Endometrium (tissue), 2 donors: ENCODE measurements at regions not wholly inside any gene's neighbourhood (a gene's known extent, or its start where the extent isn't known, plus 50 kb on each side); places are given as distances from the start of the nearest gene placed in this dataset.

ENCODE experiments used
- FAIRE-seq: peaks from 2 replicates; lab custom pipeline; 2012; peaks lifted over from hg19 to GRCh38; lab: Jason Lieb, UNC
- donor health status: control.
- donor health status: control.

DNA sequence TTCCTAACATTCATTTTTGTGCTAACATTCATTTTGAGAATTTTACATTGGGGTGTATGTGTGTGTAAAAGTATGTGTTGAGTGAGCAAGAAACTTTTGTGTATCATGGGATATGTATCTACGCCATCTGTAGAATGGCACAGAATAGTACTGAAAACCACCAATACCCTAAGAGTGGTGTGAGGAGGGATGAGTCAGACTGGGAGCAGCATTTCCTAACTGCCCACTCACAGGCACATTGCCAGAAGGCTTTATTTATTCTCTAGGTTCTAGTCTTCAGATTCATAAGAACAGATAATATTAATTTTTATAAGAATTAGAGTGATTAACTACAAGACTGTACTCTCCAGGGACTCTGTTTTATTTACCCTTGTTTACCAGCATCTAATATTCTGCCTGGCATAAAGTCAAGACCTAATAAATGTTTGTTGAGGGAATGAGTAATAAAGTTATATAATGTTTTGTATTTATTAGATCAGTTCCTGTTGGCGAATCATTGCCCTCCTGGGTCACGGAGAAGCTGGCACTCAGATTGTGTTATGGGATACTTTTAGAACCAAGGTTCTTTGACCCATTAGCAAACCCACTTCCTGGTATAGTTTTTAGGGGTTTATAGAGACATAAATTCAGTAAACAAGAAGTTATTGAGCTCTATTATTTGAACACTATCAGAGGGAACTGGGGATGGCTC lies 159.1 kb upstream of the PPP2R2B start:
- no peak for FAIRE-seq

GRCh38 chr5:147040856-147041255 lies 162.3 kb upstream of the PPP2R2B start:
- no peak for FAIRE-seq

- FAIRE-seq: no peak
Measured at GRCh38 chr5:147044572-147045273, 166.2 kb upstream of the PPP2R2B start.

- FAIRE-seq: no peak
Measured at GRCh38 chr5:147045290-147045689, 166.7 kb upstream of the PPP2R2B start.

DNA sequence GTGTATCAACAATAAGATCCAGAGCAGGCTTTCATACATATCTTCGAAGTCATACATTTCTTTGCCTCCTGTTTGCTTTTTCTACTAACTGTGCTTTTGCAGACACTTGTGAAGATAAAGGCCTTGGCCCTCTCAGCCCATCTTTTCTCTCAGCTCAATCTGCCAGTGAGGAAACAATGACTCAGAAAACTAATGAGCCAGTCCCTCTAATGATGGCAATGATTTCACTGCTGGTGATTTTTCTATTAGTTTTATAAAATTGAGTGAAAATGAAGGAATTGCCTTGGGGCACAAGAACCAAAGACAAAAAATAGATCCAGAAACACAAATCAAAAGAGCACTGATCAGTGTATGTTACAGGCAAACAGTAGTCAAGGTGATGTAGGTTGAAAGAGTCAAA lies 167.7 kb upstream of the PPP2R2B start:
- no peak for FAIRE-seq

- no peak for FAIRE-seq
Measured at GRCh38 chr5:147046894-147047293, 168.3 kb upstream of the PPP2R2B start.

DNA sequence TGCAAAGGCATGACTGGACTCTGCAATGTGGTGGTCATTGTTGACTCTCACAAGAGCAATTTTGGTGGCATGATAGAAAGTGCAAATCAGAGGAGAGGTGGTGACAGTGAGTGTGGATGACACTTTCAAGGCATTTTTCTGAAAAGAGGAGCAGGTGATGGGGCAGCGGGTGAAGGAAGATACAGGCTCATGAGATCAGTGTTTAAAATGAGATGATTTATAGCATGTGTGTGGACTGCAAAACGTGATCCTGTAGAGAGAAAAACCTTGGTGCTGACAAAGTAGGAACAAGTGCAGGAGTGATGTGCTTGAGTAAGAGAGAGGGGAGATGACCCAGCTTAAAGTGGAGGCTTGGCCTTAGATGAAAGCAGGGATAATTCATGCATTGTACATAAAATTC lies 171.2 kb upstream of the PPP2R2B start:
- no peak for FAIRE-seq

DNA sequence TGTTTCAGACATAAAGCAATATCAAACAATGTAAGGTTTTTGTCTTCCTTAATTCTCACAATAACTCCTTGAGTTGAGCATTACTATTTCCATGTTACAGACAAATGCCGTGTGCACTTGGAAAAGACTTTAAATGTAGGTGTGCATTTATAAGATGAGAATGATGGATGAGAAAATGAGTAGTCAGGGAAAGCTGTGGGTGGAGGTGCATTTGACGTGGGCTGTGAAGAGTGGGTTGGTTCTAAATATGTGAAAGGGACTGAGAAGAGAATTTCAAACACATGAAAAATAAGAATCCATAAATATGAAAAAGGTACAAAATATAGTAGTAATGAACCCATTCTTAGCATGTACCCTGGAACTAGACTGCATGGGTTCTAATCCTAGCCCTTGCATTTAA lies 171.6 kb upstream of the PPP2R2B start:
- FAIRE-seq: no peak

DNA sequence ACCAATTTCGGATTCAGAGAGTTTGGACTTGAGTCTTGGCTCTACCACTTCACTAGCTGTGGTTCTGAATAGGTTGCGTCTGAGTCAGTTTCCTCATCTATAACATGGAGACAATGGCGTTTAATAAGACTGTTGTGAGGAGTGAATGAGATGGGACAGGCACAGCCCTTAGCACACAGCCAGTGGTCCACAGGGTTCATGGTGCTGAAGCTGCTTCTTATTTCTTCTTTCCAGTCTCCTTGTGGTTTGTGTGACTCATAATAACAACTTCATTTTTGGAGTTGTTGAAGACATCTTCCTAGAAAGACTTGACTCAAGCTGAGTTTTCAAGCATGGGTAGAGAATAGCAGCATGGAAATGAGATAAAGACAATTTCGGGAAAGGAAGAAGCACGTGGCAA lies 172.6 kb upstream of the PPP2R2B start:
- no peak for FAIRE-seq

GRCh38 chr5:147052519-147052918 lies 174.0 kb upstream of the PPP2R2B start:
- FAIRE-seq: no peak

DNA sequence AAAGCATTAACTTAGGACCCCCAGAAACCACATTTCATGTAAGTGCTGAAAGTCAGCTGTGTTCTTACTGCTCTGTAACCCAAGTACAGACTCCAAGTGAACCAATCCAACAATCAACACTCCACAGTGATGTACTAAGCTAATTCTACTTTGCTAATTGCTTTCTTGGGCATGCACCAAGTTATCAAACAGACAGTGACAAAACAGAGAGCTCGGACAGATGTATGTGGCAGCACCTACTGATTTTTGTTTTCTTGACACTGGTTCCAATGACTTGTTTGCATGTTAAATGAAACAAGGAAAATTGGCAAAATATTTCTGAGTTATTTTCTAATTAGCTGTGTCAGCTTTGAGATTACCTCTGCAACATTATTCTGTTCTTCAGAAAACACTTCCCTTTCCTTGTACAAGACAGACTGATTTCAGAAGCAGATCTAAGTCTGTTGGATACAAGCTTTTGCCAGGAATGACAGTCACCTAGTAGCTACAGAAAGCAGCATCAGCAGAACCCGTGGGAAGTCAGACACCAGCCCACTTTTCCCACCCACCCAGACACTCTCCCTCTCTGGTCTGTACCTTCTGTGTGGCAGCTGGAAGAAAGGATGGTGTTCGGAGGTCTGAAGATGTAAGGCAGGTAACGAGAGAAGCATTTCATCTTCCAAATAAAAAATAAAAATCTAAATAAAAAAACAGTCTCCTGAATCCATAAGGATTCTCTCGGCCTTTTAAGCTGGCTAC lies 176.7 kb upstream of the PPP2R2B start:
- FAIRE-seq: no peak

DNA sequence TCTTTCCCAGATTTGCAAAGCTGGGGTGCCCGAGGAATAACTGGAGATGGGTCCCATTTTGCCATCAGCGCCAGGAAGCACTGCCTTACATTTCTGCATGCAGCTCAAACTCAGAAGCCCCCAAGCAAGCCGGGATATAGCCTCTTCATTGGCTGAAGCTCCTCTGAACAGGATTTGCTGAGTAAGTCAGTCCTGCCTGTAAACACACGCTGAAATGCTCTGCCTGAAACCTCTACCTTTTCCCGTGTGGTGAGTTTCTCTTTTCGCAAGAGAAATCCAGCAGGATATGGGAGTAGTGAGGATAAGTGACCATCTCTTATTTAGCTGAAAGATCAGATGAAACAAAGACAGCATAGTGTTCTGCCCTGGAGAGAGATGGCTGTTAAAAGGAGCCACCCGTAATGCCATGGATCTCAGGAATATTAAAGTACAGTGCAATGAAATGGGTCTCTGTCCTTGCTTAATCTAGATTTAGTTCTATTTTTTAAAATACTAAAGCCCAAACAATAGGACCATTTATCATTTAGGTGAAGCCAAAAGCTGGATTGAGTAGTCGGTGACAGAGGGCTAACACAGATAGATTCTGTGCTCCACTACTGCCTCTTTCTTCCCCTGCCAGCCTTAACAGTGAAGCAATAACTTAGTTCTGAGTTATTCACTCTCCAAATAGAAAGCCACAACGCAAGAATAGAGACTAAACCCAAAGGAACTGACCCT lies 177.5 kb upstream of the PPP2R2B start:
- FAIRE-seq: no peak

- FAIRE-seq: no peak
Measured at GRCh38 chr5:147057051-147057450, 177.8 kb upstream of the STK32A start.

GRCh38 chr5:147061431-147061830 lies 173.4 kb upstream of the STK32A start:
- FAIRE-seq: no peak

DNA sequence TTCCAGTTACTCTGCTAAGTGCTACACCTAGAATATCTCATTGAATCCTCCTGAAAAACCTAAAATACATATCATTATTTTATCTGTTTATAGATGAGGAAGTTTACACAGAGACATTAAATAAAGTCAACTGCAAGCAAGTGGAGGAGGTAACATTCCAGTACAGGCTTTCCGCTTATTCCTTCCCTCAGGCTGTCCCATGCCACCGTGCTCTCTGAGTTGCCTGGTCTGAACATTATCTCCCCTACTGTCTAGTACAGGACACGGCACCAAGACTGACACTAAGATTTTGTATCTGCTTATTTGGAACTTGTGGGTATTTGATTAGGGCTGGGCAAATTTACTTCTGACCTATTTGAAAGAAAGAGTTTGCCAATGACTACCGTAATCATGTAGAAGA lies 172.4 kb upstream of the STK32A start:
- no peak for FAIRE-seq

- peak; percentile 15 for FAIRE-seq
Measured at GRCh38 chr5:147063943-147064342, 170.9 kb upstream of the STK32A start.

DNA sequence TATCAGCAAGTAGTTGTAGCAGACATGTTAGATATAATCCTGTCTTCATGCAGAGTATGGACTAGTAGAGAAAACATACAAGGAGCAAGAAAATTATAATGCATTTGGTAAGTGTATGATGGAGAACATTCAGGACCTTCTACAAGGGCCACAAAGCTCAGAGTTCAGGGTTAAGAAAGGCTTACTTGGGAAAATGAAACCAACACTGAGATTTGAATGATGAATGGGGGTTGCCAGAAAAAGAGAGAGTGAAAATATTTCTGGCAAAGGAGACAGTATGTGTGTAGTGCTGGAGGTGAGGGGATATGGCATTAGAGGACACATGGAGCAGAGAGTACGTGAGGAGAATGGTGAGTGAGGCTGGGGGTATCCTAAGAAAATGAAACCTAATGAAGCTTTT lies 169.8 kb upstream of the STK32A start:
- FAIRE-seq: no peak

DNA sequence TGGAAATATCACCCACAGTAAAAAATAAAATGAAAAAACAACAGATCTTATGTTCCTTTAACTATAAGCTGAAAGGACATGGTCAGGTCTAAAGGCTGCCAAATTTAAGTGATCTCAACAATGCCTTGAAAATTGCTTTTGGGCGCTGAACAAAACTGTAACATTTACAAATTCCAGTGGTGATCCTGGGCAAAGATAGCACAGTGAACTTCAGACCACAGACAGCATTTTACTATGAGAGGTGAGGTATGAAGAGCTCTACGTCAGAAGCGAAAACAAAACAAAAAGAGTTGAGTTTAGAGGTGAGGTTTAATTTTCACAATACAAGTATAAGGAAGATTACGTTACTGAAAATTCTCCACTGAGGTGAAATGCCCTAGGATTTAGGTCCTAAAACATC lies 165.8 kb upstream of the STK32A start:
- FAIRE-seq: no peak

DNA sequence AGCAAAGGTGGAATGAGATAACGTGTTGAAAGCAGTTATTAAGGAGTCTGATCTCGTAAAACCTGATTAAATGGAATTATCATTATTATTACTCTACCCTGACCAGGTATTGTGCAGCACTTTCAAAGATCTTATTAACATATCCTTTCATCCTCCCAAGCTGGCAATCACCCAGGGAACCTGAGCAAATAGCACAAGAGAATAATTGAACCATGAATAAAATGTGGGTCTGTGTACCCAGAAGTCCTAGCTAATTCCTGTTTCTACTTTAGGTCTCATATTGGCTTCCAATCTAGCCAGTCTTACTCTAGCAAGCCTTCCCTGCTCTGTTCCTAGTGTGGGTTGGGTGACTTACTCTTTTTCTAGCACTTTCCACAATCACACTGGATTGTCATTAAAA lies 162.2 kb upstream of the STK32A start:
- no peak for FAIRE-seq

- FAIRE-seq: no peak
Measured at GRCh38 chr5:147073098-147073497, 161.7 kb upstream of the STK32A start.

- FAIRE-seq: no peak
Measured at GRCh38 chr5:147075187-147075586, 159.6 kb upstream of the STK32A start.

DNA sequence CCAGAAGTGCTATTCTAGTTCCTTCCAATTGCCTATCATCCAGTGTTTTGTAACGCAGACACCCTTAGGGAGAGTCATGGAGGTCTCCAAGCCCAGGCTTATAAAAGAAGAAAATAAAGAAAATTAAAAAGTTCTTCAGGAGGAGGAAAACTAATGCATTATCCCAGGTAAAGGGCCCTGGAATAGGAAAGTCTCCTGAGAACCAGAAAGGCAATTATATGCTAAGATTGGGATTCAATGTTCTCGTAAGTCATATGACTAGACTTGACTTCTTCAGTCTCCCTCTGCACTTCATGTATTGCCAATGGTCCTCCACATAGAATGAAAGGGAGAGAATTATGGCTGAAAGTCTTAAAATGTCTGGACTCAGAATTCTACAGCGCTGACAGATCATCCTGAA lies 154.4 kb upstream of the STK32A start:
- no peak for FAIRE-seq

DNA sequence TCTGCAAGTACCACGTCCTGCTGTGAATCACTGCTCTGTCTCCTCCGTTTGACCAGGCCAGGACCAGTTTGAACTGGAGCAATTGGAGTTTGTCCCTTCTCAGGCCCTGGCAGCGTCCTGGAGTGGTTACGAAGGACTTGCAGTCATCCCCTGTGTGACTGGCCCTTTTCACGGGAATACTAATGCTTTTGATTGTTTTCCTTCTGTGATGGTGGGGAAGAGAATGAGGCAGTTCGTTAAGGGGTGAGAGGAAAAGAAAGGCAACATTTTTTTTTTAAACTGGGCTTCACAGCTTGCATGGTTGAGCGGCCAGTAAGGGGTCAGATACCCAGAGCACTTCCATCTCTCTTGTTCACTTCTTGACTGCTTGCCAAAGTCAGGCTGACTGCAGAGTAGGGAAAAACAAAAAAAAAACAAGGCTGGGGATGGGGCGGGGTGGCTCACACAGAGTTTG lies 153.5 kb upstream of the STK32A start:
- no peak for FAIRE-seq
